GM18907 (cell line): ENCODE measurements at regions not wholly inside any gene's neighbourhood (a gene's known extent, or its start where the extent isn't known, plus 50 kb on each side); places are given as distances from the start of the nearest gene placed in this dataset.
"Not testable (repeated sequence)": the region's sequence is repeated elsewhere in the genome, so short reads cannot be mapped to it uniquely, and the experiment has no call there.

Experiments
- ATAC-seq: cut with Tn5 transposase; IDR thresholded peaks from one replicate; pipeline ENCODE4 v1.9.1; 2021; ENCODE audit warnings: mild to moderate bottlenecking, moderate library complexity; ENCODE audit not compliant: unreplicated experiment

DNA sequence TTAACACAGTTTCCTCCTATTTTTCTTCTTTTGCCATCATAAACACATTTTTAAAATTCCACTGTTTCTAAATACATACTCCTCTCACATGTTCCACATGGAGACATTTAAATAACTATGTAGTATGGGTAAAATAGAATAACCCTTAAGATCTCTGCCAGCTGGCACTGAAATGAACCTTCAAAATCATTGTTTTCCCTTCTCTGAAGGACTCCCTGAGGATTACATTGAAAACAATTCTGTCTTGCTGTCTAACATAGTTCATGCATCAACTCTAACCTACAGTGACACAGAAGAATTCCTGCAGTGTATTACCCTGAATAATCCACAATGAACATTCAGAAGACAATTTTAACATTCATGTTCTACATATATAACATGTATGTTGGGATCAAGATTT, 1361.8 kb upstream of the CITED2 start:
- no peak for ATAC-seq

DNA sequence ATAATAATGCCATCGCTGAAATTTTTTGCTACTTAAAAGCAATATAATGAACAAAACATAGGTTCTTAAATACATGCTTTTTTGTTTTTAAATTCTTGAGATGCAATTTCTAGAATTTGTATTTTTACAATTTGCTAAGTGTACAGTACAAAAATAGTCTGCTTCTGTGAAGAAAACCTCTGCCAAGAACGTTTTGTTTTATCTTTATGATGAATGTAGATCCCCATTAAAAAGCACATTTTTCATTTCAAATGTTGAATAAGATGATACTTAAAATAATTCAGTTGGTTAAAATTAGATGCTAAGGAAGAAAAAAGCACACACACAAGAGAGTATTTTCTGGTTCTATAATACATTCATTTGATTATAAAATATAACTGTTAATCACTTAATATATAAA, 1358.5 kb upstream of the CITED2 start:
- no peak for ATAC-seq

- ATAC-seq: no peak
These were observed 1357.7 kb upstream of the CITED2 start for GRCh38 chr6:140732155-140732554.

GRCh38 chr6:140731741-140732140, 1357.3 kb upstream of the CITED2 start:
- no peak for ATAC-seq

DNA sequence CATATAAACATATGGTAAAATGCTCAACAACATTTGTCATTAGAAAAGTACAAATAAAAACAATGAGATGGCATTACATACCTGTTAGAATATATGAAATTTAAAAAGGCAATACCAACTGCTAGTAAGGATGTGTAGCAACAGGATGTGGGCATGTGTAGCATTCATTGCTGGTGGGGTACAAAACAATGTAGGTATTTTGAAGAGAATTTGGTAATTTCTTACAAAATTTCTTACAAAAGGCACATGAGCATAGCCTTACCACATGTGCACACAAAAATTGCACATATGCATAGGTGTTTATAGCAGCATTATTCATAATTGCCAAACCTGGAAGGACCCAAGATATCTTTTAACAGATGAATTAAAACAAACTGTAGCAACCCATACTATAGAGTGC, 1355.1 kb upstream of the CITED2 start:
- ATAC-seq: no peak

DNA sequence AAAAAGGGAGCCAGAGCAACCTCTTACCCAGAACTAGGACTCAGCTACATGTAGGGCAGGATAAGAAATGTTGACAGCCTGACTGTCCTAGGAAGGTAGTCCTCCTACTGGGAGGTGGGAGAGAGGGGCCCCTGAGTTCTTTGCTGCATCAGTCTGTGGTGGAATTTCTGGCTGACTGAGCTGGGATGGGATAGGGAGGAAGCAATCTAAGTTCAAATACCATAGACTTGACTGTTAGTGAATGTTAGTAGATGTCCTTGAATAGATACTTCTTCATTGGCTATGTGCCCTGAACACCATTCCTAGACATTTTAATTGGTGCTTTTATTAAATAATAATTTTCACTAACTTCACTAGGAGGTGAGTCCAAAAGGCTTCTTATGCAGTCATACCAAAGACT, 1343.6 kb upstream of the CITED2 start:
- ATAC-seq: no peak

DNA sequence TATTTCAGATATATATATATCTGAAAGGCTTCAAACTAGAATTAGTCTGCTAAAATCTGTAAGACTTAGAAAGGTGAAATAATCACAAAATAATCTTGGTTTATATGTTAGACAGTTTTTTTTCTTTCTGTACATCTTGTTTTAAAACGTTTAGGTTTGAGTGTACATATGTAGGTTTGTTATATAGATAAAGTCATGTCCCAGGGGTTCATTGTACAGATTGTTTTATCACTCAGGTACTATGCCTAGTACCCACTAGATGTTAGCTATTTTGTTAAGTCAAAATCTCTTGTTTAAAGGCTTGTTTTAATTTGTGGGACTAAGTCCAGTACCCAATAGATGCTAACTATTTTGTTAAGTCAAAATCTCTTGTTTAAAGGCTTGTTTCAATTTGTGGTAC, 1339.0 kb upstream of the CITED2 start:
- ATAC-seq: no peak

DNA sequence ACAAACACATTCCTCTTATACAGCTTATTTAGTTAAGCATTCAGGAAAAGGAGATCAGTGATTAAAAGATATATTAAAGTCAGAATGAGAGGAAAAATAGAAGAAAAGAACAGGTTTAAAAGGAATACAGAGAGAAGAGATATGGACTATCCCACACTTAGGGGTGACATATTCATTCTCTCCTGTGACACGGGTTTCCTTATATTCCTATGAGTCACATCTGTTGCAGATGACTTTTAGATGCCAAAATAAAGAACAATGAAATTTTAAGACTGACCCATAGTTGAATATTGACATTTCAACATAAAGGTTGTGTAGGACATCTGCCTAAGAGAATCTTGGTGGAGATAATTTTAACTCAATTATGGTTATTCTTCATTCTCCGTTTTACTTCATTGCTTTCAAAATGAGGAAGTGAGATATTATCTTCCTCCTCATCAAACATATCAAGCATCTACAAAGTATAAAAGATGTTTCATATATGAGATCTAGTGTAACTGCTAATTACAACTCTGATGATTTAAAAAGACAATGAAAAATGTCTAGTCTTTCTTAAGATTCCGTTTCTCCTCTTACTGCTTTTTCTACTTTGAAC, 1336.7 kb upstream of the CITED2 start:
- peak; percentile 68 for ATAC-seq

- no peak for ATAC-seq
These were observed 1334.0 kb upstream of the CITED2 start for GRCh38 chr6:140708441-140708840.

- ATAC-seq: not testable (repeated sequence)
These were observed 1329.6 kb upstream of the CITED2 start for GRCh38 chr6:140704008-140704407.

- ATAC-seq: no peak
These were observed 1323.1 kb upstream of the CITED2 start for GRCh38 chr6:140697585-140697984.

GRCh38 chr6:140684776-140685550, 1310.5 kb upstream of the CITED2 start:
- ATAC-seq: no peak

DNA sequence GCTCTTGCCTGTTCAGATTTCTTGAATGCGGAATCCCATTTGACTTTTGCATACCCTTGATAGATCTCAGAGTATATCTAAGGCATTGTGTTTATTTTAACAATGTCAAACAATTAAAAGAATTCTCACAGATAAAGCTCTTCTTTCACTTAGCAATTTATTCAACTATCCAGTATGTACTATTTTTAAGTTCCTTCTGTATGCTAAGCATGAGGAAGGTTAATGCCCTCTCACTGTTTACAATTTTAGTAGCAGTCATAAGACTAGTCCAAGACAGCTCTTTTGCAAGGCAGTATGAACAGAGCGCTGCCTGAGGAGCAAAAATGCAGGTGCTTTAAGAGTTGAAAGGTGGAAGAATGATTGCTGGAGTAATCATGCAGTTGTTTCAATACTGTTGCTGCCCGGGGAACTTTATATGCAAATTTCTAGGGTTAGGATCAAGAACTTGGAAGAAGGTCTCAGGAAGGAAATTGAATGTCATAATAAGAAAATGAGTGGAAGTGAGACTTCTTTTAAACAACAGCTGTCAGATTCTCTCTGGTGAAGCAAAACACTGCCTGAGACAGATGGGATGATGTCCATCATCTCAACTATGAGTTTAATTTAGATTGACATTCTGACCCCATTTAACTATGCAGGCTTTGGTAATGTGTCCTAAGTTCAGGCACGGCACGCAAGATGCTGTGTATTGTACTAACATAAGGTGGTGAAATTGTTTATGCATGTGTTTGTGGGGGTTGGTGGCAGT, 1303.5 kb upstream of the CITED2 start:
- ATAC-seq: no peak

GRCh38 chr6:140671926-140672325, 1297.5 kb upstream of the CITED2 start:
- peak; percentile 63 for ATAC-seq

DNA sequence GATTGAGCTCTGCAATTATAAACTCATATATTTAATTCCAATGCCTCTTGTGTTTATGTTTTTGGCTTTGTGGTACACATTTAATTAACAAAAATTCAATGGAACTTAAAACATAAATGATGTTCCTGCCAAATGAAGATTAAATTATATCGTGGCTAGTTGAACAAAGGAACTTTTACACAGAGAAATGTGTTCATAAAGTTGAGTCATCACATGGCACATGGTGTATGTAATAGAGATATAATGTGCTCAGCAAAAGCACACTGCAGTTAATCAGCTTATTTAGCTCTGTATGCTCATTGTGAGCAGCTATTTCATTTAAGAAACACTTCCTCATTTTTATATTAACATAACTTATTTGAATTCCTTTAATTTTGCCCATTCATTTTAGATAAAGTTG, 1295.6 kb upstream of the CITED2 start:
- no peak for ATAC-seq

GRCh38 chr6:140669321-140669720, 1294.9 kb upstream of the CITED2 start:
- ATAC-seq: no peak

DNA sequence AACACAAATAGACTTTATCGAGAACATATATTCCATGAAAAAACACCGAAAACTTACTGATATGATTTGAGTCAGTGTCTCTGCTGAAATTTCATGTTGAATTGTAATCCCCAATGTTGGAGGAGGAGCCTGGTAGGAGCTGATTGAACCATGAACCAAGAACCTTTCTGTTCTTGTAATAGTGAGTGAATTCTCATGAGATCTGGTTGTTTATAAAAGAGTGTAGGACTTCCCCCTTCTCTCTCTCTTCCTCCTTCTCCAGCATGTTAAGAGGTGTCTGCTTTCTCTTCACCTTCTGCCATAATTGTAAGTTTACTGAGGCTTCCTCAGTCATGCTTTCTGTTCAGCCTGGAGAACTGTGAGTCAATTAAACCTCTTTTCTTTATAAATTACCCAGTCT, 1289.3 kb upstream of the CITED2 start:
- no peak for ATAC-seq

GRCh38 chr6:140663094-140663493, 1288.6 kb upstream of the CITED2 start:
- ATAC-seq: no peak

GRCh38 chr6:140661691-140662090, 1287.2 kb upstream of the CITED2 start:
- ATAC-seq: no peak

- no peak for ATAC-seq
These were observed 1285.8 kb upstream of the CITED2 start for GRCh38 chr6:140660295-140660694.

GRCh38 chr6:140653972-140654371, 1279.5 kb upstream of the CITED2 start:
- no peak for ATAC-seq

DNA sequence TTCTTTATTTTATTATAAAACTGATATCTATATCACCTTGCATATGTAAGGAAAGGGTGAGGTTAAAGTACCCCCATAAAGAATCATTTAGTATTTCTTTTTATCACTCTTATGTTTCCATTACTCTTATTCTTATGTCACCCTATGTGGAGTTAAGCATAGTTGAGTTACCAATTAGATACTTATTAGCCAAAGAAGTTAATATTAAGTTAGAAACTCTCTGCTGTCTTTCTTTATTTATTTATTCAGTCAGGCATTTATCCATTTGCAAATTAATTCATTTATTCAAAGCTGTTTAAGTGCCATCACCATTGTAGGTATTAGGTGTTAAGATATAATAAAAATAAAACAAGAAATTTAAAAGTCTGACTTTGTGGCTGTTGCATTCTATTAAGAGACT, 1279.1 kb upstream of the CITED2 start:
- no peak for ATAC-seq
